ENCODE measurements at regions not wholly inside any gene's neighbourhood (a gene's known extent, or its start where the extent isn't known, plus 50 kb on each side); places are given as distances from the start of the nearest gene placed in this dataset.

GRCh38 chr7:85890244-85890811 is 703.5 kb upstream of the SEMA3D start:
- no peak for DNase-seq (ENCODE audit: low spot score in 2 of 2)
- Histone ChIP-seq H3K36me3 (no peaks in the 10 kb centered on the region), H3K4me1 (no peaks in the 10 kb centered on the region), H3K27ac (no peak overlapping the region), H3K4me3 (no peak overlapping the region), H3K9me3 (no peaks in the 10 kb centered on the region), H3K27me3 (no peaks in the 10 kb centered on the region)
- TF ChIP-seq CTCF (IDR thresholded peaks at IDR 0.05) (peak in 2 of 3 donors; percentile 25 to 36), POLR2AphosphoS5 (IDR thresholded peaks at IDR 0.05) (no peak)
- intact Hi-C loops (cut with DNase I; ENCODE audit: low total_unique reads) = no loop called here

- TF ChIP-seq CTCF (IDR thresholded peaks at IDR 0.05) (no peak), POLR2A (IDR thresholded peaks at IDR 0.05) (no peak), POLR2AphosphoS5 (IDR thresholded peaks at IDR 0.05) (no peak)
- Histone ChIP-seq H3K27me3 (no peaks in the 10 kb centered on the region), H3K4me3 (no peak overlapping the region), H3K4me1 (no peaks in the 10 kb centered on the region), H3K36me3 (no peaks in the 10 kb centered on the region), H3K27ac (no peak overlapping the region), H3K9me3 (no peaks in the 10 kb centered on the region)
- DNase-seq (ENCODE audit: low spot score in 2 of 2) = no peak
- intact Hi-C loops (cut with DNase I; ENCODE audit: low total_unique reads) = no loop called here
Observed at GRCh38 chr7:85887133-85887532, 700.3 kb upstream of the SEMA3D start.

- no peak for TF ChIP-seq CTCF (IDR thresholded peaks at IDR 0.05)
- TF ChIP-seq POLR2AphosphoS5 (IDR thresholded peaks at IDR 0.05) = no peak
- no peak for TF ChIP-seq POLR2A (IDR thresholded peaks at IDR 0.05)
- intact Hi-C loops (cut with DNase I; ENCODE audit: low total_unique reads) = no loop called here
Observed at GRCh38 chr7:85882335-85882734, 695.5 kb upstream of the SEMA3D start.

GRCh38 chr7:85875398-85875797 is 688.5 kb upstream of the SEMA3D start:
- Histone ChIP-seq H3K9me3 (no peaks in the 10 kb centered on the region), H3K27me3 (no peaks in the 10 kb centered on the region), H3K4me3 (no peak overlapping the region), H3K27ac (no peak overlapping the region), H3K36me3 (no peaks in the 10 kb centered on the region), H3K4me1 (no peaks in the 10 kb centered on the region)
- intact Hi-C loops (cut with DNase I; ENCODE audit: low total_unique reads) = no loop called here
- TF ChIP-seq POLR2A (IDR thresholded peaks at IDR 0.05) (no peak), POLR2AphosphoS5 (IDR thresholded peaks at IDR 0.05) (no peak), CTCF (IDR thresholded peaks at IDR 0.05) (no peak)
- DNase-seq (ENCODE audit: low spot score in 2 of 2) = no peak

More at GRCh38 chr7:85882335-85882734, 695.5 kb upstream of the SEMA3D start:
- H3K27ac ChIP-seq = no peak overlapping the region
- H3K4me1 ChIP-seq = no peaks in the 10 kb centered on the region
- no peak overlapping the region for H3K4me3 ChIP-seq
- H3K9me3 ChIP-seq = no peaks in the 10 kb centered on the region
- no peak for DNase-seq (ENCODE audit: low spot score in 2 of 2)
- no peaks in the 10 kb centered on the region for H3K27me3 ChIP-seq
- no peaks in the 10 kb centered on the region for H3K36me3 ChIP-seq

- Histone ChIP-seq H3K9me3 (no peaks in the 10 kb centered on the region), H3K4me3 (no peak overlapping the region), H3K4me1 (no peaks in the 10 kb centered on the region), H3K27me3 (no peaks in the 10 kb centered on the region), H3K27ac (no peak overlapping the region), H3K36me3 (no peaks in the 10 kb centered on the region)
- no peak for TF ChIP-seq POLR2A (IDR thresholded peaks at IDR 0.05)
- no peak for TF ChIP-seq CTCF (IDR thresholded peaks at IDR 0.05)
- no peak for TF ChIP-seq POLR2AphosphoS5 (IDR thresholded peaks at IDR 0.05)
- no peak for DNase-seq (ENCODE audit: low spot score in 2 of 2)
- intact Hi-C loops (cut with DNase I; ENCODE audit: low total_unique reads) = no loop called here
Observed at GRCh38 chr7:85866540-85866939, 679.7 kb upstream of the SEMA3D start.

All from breast epithelium (tissue), 4 donors.